Kidney epithelial cell (primary cell): ENCODE measurements at regions not wholly inside any gene's neighbourhood (a gene's known extent, or its start where the extent isn't known, plus 50 kb on each side); places are given as distances from the start of the nearest gene placed in this dataset.

Experiments
- DNase-seq: peaks from one replicate; pipeline ENCODE4 v3.0.0-alpha.2; 2010; ENCODE audit warnings: low read depth
- H3K27me3 ChIP-seq: 2 replicates; pipeline ENCODE4 v1.6.0; 2011; ENCODE audit warnings: low read length; ENCODE audit not compliant: control insufficient read depth, insufficient read depth
- H3K36me3 ChIP-seq: 2 replicates; pipeline ENCODE4 v1.5.1; 2011; ENCODE audit warnings: low read length; ENCODE audit not compliant: control insufficient read depth, insufficient read depth
- H3K4me3 ChIP-seq: 2 replicates; pipeline ENCODE4 v1.5.1; 2011; ENCODE audit warnings: low read depth, mild to moderate bottlenecking, control low read depth, low read length
- CTCF ChIP-seq: IDR thresholded peaks from 2 replicates; pipeline ENCODE4 v1.5.1; 2011; ENCODE audit warnings: mild to moderate bottlenecking, moderate library complexity, low read length, control low read depth, inconsistent platforms; ENCODE audit not compliant: insufficient read depth, poor library complexity, severe bottlenecking

DNA sequence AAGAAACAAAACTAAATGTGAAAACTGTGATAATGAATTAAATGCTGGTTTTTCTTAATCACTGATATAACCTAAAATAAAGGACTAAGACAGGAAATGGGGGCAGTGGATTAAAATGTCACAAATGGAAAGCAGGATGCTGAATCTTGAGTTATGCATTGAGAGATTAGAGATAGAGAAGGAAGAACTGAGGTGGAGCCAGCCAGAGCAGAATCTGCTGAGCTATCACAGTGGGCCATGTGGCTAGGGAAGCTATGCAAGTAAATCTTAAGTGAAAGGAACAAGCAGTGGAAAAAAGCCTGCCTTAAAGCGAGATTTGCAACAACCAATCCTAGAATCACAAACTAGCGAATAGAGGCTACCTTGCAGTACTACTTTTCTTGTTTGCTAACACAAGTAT is 188.5 kb upstream of the RASA1 start:
- TF ChIP-seq CTCF, result no peak
- DNase-seq, result no peak
- no peaks in the 10 kb centered on the region for H3K36me3 ChIP-seq
- H3K27me3 ChIP-seq, result no peaks in the 10 kb centered on the region
- H3K4me3 ChIP-seq, result no peak overlapping the region

DNA sequence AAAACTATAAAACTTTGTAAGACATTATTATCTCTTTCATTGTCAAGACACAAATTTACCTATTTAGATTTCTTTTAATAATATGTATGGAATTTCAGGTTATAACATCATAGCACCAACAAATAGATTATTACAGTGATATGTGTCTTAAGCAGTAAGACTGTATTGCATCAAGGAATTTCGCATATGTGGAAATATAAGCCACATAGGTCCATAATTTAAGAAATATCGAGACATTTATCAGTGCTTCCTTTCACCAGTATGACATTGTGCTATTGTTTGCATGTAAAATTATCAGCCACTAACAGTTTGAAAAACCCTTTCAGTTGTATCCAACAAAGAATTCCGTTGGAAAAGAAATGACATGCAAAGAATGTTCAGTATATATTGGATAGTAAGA is 186.7 kb upstream of the RASA1 start:
- TF ChIP-seq CTCF, result no peak
- DNase-seq, result no peak
- no peak overlapping the region for H3K4me3 ChIP-seq
- no peaks in the 10 kb centered on the region for H3K36me3 ChIP-seq
- no peaks in the 10 kb centered on the region for H3K27me3 ChIP-seq

DNA sequence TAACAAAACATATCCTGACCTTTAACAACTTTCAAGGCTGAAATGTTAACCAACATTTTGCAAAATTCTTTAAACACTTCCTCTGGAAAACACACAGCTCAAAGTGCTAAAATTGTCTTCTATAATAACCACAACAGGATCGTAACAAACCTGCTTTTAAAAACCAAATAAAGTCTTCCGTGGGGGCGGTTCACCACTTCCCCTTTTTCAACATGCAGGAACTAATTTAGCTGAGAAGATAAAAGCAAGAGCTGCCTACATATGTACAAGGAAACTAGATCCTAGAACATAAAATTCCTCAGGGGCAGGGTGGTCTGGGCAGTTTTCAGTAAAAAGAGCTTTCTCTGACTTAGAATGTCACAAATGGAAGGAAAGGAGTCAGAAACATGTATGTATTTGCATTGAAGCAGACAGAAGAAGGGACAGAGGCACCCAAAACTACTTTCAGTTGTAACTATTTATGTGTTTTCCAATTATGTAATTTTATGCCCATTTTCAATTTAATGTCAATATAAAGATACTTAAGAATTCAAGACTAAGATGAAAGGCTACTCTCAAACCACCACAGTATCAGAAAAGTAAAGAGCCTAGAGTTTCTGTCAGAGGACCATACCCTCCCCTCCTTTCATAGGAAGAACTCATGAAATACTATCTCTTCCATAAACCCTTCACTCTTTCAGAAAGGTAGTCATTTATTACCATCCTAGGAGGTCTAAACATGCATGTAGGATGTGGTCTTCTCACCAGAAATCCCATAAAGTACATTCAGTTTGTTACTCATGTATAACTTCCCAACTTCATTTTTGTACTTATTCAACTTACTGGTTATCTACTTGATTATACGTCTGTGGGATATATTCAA is 185.9 kb upstream of the RASA1 start:
- TF ChIP-seq CTCF, result no peak

DNA sequence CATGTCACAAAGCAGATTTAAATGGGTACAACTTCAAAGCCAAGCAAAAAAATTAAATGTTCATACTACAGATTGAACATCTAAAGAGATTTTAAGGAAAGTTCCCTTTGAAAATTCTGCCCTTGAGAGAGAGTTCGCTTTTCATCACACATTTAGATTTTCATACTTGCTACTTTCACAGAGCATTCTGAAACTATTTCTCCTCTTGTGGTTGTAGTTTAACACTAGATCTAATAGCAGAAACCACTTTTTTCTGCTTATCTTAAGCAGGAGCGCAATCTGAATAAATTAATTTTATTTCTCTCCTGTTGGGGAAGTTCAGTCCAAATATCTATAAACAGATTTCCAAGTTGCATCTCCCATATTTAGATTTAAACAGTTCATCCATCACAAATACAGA is 173.3 kb upstream of the RASA1 start:
- TF ChIP-seq CTCF, result no peak

More for the DNA sequence above, 185.9 kb upstream of the RASA1 start:
- Histone ChIP-seq H3K4me3 (no peak overlapping the region), H3K27me3 (no peaks in the 10 kb centered on the region), H3K36me3 (no peaks in the 10 kb centered on the region)
- DNase-seq, result no peak

GRCh38 chr5:87094833-87095232 is 172.8 kb upstream of the RASA1 start:
- TF ChIP-seq CTCF, result no peak
- no peak overlapping the region for H3K4me3 ChIP-seq
- no peak for DNase-seq
- no peaks in the 10 kb centered on the region for H3K36me3 ChIP-seq
- no peaks in the 10 kb centered on the region for H3K27me3 ChIP-seq

More for the DNA sequence above, 173.3 kb upstream of the RASA1 start:
- H3K36me3 ChIP-seq, result no peaks in the 10 kb centered on the region
- no peak for DNase-seq
- H3K27me3 ChIP-seq, result no peaks in the 10 kb centered on the region
- no peak overlapping the region for H3K4me3 ChIP-seq

GRCh38 chr5:87095787-87096186 is 171.9 kb upstream of the RASA1 start:
- DNase-seq, result no peak
- no peaks in the 10 kb centered on the region for H3K27me3 ChIP-seq

More at GRCh38 chr5:87095787-87096186, 171.9 kb upstream of the RASA1 start:
- Histone ChIP-seq H3K36me3 (no peaks in the 10 kb centered on the region), H3K4me3 (no peak overlapping the region)
- no peak for TF ChIP-seq CTCF
